ENCODE measurements at regions not wholly inside any gene's neighbourhood (a gene's known extent, or its start where the extent isn't known, plus 50 kb on each side); places are given as distances from the start of the nearest gene placed in this dataset.
"Not testable (repeated sequence)": the region's sequence is repeated elsewhere in the genome, so short reads cannot be mapped to it uniquely, and the experiment has no call there.

DNA sequence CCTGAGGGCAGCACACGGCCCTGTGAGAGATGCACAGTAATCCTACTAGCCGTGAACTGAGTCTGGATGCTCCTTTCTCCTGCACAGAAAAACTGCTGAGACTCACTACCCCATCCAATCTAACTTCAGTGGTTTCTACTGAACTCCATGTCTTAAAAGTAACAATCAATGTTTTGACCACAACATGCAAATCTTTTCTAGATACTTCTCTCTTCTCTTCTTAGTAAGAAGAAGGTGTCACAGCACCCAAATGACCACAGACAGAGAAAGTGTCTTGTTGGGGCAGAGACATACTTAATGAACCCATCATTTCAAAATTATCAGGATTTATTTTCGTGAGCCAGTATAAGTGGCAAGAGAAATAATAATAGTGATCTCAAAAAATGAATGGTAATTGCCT is 285.8 kb upstream of the MEF2C start:
- TF ChIP-seq GABPA (IDR thresholded peaks at IDR 0.05; ENCODE audit: low read depth) (no peak), POLR2AphosphoS5 (IDR thresholded peaks at IDR 0.05; ENCODE audit: low read depth) (no peak), SPI1 (IDR thresholded peaks at IDR 0.05; ENCODE audit: borderline replicate concordance, low read depth) (no peak)
- TF ChIP-seq, protein P1, sequence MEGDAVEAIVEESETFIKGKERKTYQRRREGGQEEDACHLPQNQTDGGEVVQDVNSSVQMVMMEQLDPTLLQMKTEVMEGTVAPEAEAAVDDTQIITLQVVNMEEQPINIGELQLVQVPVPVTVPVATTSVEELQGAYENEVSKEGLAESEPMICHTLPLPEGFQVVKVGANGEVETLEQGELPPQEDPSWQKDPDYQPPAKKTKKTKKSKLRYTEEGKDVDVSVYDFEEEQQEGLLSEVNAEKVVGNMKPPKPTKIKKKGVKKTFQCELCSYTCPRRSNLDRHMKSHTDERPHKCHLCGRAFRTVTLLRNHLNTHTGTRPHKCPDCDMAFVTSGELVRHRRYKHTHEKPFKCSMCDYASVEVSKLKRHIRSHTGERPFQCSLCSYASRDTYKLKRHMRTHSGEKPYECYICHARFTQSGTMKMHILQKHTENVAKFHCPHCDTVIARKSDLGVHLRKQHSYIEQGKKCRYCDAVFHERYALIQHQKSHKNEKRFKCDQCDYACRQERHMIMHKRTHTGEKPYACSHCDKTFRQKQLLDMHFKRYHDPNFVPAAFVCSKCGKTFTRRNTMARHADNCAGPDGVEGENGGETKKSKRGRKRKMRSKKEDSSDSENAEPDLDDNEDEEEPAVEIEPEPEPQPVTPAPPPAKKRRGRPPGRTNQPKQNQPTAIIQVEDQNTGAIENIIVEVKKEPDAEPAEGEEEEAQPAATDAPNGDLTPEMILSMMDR (IDR thresholded peaks at IDR 0.05; ENCODE audit: insufficient read depth, low read length) = no peak
- TF ChIP-seq, protein P2, sequence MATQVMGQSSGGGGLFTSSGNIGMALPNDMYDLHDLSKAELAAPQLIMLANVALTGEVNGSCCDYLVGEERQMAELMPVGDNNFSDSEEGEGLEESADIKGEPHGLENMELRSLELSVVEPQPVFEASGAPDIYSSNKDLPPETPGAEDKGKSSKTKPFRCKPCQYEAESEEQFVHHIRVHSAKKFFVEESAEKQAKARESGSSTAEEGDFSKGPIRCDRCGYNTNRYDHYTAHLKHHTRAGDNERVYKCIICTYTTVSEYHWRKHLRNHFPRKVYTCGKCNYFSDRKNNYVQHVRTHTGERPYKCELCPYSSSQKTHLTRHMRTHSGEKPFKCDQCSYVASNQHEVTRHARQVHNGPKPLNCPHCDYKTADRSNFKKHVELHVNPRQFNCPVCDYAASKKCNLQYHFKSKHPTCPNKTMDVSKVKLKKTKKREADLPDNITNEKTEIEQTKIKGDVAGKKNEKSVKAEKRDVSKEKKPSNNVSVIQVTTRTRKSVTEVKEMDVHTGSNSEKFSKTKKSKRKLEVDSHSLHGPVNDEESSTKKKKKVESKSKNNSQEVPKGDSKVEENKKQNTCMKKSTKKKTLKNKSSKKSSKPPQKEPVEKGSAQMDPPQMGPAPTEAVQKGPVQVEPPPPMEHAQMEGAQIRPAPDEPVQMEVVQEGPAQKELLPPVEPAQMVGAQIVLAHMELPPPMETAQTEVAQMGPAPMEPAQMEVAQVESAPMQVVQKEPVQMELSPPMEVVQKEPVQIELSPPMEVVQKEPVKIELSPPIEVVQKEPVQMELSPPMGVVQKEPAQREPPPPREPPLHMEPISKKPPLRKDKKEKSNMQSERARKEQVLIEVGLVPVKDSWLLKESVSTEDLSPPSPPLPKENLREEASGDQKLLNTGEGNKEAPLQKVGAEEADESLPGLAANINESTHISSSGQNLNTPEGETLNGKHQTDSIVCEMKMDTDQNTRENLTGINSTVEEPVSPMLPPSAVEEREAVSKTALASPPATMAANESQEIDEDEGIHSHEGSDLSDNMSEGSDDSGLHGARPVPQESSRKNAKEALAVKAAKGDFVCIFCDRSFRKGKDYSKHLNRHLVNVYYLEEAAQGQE (IDR thresholded peaks at IDR 0.05; ENCODE audit: insufficient replicate concordance, low read depth) = no peak
- Histone ChIP-seq H3K4me3 (replicated peaks; ENCODE audit: insufficient read depth, low read length) (no peak overlapping the region), H3K27ac (replicated peaks) (no peak overlapping the region)

DNA sequence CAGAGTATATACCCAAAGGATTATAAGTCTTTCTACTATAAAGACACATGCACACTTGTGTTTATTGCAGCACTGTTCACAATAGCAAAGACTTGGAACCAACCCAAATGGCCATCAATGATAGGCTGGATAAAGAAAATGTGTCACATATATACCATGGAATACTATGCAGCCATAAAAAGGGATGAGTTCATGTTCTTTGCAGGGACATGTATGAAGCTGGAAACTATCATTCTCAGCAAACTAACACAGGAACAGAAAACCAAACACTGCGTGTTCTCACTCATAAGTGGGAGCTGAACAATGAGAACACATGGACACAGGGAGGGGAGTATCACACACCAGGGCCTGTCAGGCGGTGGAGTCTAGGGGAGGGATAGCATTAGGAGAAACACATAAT is 281.7 kb upstream of the MEF2C start:
- not testable (repeated sequence) for H3K27me3 ChIP-seq (ENCODE audit: insufficient read depth, poor library complexity, severe bottlenecking); H3K4me3 ChIP-seq (replicated peaks; ENCODE audit: insufficient read depth, low read length); DNase-seq (ENCODE audit: low read depth in 1 of 2, low spot score in 1 of 2); H3K27ac ChIP-seq (replicated peaks)

More for the DNA sequence above, 285.8 kb upstream of the MEF2C start:
- H3K27me3 ChIP-seq (ENCODE audit: insufficient read depth, poor library complexity, severe bottlenecking) = no peaks in the 10 kb centered on the region
- no peak for DNase-seq (ENCODE audit: low read depth in 1 of 2, low spot score in 1 of 2)

DNA sequence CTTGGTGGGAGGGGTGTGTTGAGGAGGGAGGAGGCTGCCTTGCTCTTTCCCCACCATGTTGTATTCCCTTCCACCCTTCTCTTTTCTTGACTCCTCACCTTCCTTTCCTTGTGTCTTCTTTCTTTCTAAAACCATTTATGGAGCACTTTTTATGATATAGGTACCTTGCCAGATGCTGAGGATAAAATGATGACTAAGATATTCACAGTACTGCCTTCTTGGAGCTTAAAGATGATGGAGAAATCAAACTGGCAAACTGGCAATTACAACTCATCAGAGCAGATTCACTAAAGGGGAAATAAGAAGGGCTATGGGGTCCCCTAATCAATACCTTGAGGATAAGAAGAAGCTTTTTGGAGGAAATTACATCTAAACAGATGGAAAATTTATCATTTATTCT is 273.2 kb upstream of the MEF2C start:
- no peak overlapping the region for H3K4me3 ChIP-seq (replicated peaks; ENCODE audit: insufficient read depth, low read length)

DNA sequence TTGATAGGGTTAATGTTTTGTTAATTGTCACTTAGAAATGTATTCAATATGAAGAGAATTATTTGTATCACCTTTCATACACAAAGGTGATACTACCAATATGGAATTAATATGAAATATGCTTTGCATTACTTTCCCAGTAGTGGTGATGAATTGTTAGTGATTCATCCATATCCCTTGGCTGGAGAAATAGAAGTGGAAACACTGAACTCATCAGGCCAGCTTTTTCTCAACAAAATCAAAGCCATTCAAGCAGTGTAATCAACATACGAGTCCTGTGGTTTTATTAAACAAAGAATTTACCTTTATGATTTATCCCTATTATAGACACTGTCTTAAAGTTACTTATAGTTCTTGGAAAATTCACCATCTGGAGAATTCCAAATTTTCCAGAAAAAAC is 264.0 kb upstream of the MEF2C start:
- no peaks in the 10 kb centered on the region for H3K27me3 ChIP-seq (ENCODE audit: insufficient read depth, poor library complexity, severe bottlenecking)
- TF ChIP-seq, protein P1 (IDR thresholded peaks at IDR 0.05; ENCODE audit: insufficient read depth, low read length) = no peak
- TF ChIP-seq SPI1 (IDR thresholded peaks at IDR 0.05; ENCODE audit: borderline replicate concordance, low read depth) (no peak), GABPA (IDR thresholded peaks at IDR 0.05; ENCODE audit: low read depth) (no peak), POLR2AphosphoS5 (IDR thresholded peaks at IDR 0.05; ENCODE audit: low read depth) (no peak)
- TF ChIP-seq, protein P2 (IDR thresholded peaks at IDR 0.05; ENCODE audit: insufficient replicate concordance, low read depth) = no peak
- no peak overlapping the region for H3K4me3 ChIP-seq (replicated peaks; ENCODE audit: insufficient read depth, low read length)
- no peak for DNase-seq (ENCODE audit: low read depth in 1 of 2, low spot score in 1 of 2)
- H3K27ac ChIP-seq (replicated peaks) = no peak overlapping the region

More for the DNA sequence above, 273.2 kb upstream of the MEF2C start:
- Histone ChIP-seq H3K27ac (replicated peaks) (no peak overlapping the region), H3K27me3 (ENCODE audit: insufficient read depth, poor library complexity, severe bottlenecking) (no peaks in the 10 kb centered on the region)
- TF ChIP-seq POLR2AphosphoS5 (IDR thresholded peaks at IDR 0.05; ENCODE audit: low read depth) = no peak
- TF ChIP-seq, protein P1 (IDR thresholded peaks at IDR 0.05; ENCODE audit: insufficient read depth, low read length) = no peak
- TF ChIP-seq, protein P2 (IDR thresholded peaks at IDR 0.05; ENCODE audit: insufficient replicate concordance, low read depth) = no peak
- TF ChIP-seq GABPA (IDR thresholded peaks at IDR 0.05; ENCODE audit: low read depth) = no peak
- no peak for TF ChIP-seq SPI1 (IDR thresholded peaks at IDR 0.05; ENCODE audit: borderline replicate concordance, low read depth)
- DNase-seq (ENCODE audit: low read depth in 1 of 2, low spot score in 1 of 2) = no peak
